ENCODE measurements at regions not wholly inside any gene's neighbourhood (a gene's known extent, or its start where the extent isn't known, plus 50 kb on each side); places are given as distances from the start of the nearest gene placed in this dataset.

DNA sequence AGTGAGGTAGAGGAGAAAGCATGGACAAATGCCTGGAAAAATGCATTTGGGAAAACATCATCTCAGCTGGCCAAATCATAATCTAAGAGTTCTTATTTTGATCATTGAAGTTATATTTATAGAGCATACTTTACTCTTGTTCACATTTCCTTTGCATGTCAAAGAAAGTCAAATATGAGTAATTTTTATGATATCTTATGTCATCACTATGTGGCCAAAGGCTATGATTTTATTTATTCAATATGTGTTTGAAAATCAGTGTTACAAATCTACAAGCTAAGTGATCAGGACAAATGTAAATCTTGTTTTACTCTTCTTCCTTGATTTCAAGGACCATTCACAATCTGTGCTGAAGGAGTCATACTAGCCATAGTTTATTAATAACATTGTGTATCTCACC lies 237.2 kb upstream of the DPH6 start:
- no peak for DNase-seq

GRCh38 chr15:35784745-35785144 lies 238.8 kb upstream of the DPH6 start:
- DNase-seq = no peak

GRCh38 chr15:35810007-35810406 lies 264.0 kb upstream of the DPH6 start:
- no peak for DNase-seq

DNA sequence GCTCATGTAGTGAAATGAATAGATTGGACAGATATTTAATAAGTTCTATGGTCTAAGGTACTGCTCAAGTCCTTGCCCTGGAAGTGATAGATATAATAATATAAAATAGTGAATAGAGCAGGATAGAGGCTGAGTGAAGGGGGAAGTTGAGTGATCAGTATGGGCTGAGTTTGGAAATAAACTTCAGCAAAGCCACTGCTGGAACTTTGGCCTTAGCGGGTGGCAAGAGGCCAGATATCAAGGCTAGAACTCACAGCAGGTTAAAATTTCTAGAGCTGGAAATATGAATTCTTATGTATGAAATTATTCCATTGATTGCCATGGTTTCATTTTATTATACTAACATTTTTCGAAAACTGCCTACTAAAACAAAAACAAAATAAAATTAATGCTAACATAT lies 267.6 kb upstream of the DPH6 start:
- DNase-seq = no peak

- DNase-seq = no peak
Measured at GRCh38 chr15:35818846-35819245, 272.9 kb upstream of the DPH6 start.

DNA sequence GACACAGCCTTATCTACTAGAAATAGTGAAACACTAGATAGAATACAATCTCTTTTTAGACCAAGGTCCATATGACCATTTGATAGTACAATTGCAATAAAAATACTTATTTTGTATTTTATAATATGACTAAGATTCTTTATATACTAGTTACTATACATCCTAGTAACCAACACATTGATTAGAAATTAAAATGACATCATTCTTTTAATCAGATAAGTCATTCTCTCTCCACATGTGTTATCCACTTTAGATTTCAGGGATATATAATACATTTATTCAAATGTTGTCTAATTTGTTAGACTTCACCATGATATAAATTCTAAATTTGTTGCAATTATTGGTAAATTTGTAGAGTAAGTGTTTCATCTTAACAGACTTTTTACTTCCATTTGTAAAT lies 276.2 kb upstream of the DPH6 start:
- no peak for DNase-seq

DNA sequence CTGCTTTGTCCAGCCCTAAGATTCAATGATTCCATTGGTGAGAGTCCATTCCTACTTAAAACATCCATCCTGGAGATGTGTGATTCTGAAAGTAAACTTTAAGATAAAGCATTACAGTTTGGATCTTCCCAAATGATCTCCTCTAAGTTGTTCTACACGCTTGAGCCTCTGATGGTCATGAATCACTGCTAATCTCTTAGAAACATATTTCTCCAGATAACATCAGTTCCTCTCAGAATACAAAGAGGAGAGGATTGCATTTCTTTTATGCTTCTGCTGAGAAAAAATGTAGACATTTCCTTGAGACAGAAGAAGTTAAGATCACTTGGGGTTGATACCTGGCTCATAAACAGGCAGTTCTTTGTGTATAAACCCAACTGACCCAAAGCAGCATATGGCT lies 281.2 kb upstream of the DPH6 start:
- DNase-seq = no peak

DNA sequence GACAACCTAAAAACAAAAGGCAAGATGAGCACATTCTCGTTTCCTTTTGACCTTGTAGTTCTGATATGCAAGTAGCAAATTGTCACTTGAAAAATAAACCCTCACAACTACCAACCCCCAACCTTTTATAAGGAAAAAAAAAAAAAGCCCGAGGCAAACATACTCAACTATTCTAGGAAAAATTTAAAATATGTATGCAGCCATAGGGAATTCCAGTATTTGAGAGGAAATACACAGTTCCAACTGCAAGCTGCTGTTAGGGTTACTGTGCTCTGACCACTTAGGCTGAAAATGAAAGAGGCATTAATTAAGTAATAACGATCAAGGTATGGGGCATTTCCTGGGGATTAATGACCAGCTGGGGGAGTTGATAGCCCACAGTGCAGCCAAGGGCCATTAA lies 281.9 kb upstream of the DPH6 start:
- DNase-seq = no peak

DNA sequence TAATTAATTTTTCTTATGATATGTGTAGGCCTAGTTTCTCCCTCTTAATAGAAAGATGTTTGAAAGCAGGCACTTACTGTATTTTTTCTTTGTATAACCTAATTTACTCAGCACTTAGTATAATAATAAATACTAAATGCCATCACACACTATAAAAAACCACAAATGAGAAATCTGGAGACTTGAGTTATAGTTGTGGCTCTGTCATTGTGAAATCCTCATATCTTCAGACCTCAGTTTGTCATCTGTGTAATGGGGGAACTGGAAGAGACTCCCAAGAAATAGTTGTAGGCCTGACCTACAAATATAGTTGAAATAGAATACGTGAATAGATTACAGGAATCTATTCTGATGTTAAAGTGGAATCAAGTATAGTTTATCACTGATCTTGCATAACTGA lies 287.6 kb upstream of the DPH6 start:
- no peak for DNase-seq

GRCh38 chr15:35834216-35834830 lies 288.4 kb upstream of the DPH6 start:
- no peak for DNase-seq

- DNase-seq = no peak
Measured at GRCh38 chr15:35834866-35835265, 288.9 kb upstream of the DPH6 start.

DNA sequence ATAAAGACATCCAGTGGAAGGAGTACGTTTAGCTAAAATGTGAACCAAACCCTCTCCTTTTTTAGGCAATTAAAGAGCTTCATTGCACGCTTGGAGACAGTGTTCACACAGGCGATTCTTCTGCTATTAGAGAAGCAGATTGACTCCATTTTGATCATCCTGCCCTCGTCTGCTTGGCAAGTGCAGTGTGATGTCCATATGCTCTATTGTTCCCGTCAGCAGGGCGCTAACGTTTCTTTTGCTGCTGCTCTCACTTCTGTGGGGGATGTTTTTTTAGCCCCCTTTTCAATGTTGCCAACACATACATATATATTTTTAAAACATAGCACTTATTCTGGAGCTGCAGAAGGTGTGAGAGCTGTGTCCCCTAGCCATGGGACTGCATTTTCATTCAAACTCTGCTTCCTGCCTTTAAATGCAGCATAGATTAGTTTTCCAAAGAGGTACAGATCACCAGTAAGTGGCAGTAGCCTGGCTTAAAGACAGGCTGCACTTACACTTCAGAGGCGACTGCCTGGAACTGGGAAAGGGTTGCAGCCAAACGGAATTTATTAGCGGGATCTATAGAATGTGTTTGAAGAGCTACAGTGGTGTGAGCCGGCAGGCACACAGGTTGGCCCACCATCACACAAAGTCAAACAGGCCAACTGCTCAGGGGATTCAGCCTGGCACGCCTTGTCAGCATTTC lies 292.6 kb upstream of the DPH6 start:
- DNase-seq = no peak

DNA sequence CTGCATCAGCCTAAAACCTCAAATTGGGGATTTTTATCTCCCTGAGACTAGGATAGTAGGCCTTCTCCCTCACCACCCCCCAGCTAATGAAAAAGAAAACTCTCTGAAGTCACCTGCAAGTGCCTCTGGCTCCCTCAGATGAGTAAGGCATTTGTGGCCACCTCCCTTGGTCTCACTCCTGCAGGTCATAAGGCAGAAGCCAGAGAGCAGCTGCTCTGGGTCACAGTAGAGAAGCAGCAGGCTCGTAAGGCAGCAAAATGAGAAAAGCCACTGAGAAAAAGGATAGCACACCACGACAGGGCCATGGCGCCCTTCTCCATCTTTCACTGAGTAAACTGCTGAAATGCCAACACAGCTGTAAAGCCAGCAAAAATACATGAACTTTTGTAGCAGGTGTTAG lies 296.7 kb upstream of the DPH6 start:
- no peak for DNase-seq

GRCh38 chr15:35843498-35843897 lies 297.5 kb upstream of the DPH6 start:
- no peak for DNase-seq

DNA sequence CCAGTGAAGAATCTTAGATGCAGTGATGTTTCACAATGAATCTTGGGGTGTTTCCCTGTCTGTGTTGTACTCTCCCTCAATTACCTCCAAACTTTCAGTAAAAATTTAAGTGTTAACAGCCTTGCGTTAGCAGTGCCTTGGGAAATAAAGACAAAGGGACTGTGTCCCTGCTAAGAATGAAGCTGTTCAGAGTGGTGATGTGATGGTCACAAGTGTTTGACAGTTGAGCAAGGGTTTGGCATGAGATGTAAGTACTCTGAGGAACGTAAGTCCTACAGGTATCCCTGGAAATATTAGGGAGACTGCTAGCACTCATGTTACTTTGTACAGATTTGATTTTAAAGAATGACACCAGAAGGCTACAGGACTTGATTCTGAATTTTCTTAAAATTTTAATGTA lies 304.3 kb upstream of the DPH6 start:
- peak in 1 of 2 donors; percentile 9 for DNase-seq

- no peak for DNase-seq
Measured at GRCh38 chr15:35851491-35851890, 305.5 kb upstream of the DPH6 start.

DNA sequence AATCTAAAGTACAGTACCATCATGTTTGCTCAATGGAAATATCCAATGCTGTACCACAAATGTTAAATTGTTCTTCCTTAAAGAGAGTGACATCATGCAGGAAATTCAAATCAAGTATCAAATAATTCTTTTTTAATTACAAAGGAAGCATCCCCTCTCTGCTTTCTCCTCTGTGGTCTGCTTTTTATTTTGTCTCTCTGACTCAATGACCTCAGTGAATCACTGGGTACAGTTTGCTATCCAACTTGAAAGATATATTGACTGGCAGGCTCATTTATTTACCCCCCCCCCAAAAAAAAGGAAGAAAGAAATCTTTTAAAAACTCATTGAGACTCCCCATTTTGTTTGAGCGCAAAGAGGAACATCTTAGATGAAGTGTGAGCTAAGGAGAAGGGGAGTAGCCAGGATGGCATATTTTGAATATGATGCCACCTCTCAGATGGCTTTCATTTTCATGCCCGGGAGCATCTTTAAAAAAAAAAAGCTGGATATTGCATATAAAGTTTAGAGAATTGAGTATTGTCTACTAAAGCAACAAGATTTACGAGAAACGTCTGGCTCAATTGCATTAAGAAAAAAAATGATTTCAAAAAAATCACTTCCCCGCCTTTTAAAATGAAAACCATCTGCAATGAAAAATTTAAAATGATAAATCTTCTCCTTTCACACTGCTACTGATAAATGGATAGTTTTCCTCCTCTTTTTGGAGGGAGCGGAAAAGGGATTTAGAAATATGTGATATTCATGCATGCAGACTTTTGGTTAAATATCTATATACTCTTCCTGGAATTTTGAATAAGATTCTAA lies 307.1 kb upstream of the DPH6 start:
- no peak for DNase-seq

DNA sequence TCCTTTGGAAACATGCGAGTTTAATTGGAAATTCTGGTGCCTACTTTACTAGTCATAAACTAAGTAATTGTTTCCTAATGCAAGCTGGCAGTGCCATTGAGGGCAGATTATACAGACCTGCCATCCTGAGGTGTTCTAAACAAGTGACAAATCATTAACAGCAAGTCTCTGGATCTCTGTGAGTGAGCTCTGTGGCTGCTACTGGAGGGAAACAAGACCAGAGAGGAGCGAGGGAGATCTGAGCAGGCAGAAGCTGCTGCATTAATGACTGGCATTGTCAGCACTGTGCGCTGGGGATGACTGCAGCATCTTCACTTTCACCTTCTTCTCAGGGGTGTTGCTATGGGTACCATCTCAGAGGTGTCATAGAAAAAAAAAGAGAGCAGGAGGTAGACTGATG lies 308.4 kb upstream of the DPH6 start:
- DNase-seq = no peak

DNA sequence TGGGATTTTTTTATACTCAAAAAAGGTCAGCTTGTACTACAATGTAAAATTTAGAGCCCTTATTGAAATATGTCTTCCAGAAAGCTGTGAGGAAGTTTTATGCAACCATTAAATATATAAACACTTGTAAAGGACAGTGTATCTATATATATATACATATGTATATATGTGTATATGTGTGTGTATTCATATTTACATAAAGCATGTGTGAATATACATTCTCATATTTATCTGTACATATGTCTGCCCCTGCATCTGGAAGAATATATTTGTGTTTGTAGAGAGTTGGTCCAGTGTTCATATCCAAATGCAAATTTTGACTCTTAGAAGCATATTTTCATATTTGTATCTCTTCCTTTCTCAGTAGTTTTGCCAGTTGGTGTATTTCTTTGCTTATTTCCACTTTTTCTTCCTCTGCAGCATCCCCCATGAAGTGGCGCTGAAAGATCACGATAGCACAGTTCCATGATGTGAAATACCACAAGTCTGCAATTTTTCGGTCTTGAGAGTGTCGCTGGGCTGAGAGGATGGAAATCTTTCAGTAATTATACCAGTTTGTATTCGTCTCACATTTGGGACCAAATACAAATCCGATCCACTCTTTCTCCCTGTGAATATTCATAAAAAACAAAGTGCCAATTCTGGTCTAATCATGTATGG lies 311.7 kb upstream of the DPH6 start:
- peak in 1 of 2 donors; percentile 66 for DNase-seq

- no peak for DNase-seq
Measured at GRCh38 chr15:35858707-35859106, 312.7 kb upstream of the DPH6 start.

DNA sequence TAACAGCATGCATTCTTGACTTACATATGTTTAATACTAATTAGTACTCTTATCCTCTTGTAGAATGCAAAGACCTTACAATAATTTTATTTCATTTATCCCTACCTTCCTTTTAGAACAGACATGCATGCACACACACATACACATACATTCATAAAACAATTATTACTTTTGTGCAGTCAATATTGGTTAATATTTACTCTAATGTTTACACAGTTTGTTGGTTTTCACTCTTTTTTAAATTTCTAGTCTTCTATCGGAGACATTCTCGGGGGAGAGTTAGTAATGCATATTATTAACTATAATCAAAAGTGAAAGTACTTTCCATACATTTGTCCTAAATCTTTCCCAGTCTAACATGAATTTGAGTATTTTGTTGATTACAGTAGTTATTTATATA lies 317.7 kb upstream of the DPH6 start:
- DNase-seq = no peak

GRCh38 chr15:35867356-35867755 lies 321.4 kb upstream of the DPH6 start:
- no peak for DNase-seq

GRCh38 chr15:35871282-35871681 lies 325.3 kb upstream of the DPH6 start:
- no peak for DNase-seq

DNA sequence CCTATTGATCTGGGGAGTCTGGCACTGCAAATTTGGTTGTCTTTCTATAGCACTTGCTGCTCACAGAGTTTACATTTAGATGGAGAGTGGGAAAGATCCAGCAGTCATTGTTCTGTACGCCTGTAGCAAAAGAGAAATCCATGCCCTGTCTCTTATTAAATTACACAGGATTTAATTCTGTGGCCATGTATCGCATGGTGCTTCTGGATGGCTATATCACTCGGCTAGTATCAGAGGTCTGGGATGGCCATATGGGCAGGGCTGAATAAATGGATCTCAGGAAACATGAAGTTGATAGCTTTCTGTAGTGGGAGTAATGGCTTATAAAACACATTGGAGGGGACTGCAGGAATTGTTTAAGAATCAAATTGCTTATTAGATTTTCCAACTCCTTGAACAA lies 325.8 kb upstream of the DPH6 start:
- no peak for DNase-seq
